Esophagus (tissue), 2 donors: ENCODE measurements at regions not wholly inside any gene's neighbourhood (a gene's known extent, or its start where the extent isn't known, plus 50 kb on each side); places are given as distances from the start of the nearest gene placed in this dataset.

Experiments
- H3K27ac ChIP-seq, 2 donors: one replicate each; pipeline ENCODE4 v1.5.1; 2013; ENCODE audit warnings: low read depth in 2 of 2, mild to moderate bottlenecking in 2 of 2, inconsistent platforms in 1 of 2, low read length in 1 of 2, moderate library complexity in 1 of 2
- H3K27me3 ChIP-seq, 2 donors: one replicate each; pipeline ENCODE4 v1.6.1; 2013; ENCODE audit warnings: low read length in 2 of 2, control low read depth in 1 of 2, mild to moderate bottlenecking in 1 of 2; ENCODE audit not compliant: insufficient read depth in 2 of 2, control insufficient read depth in 1 of 2
- H3K36me3 ChIP-seq, 2 donors: one replicate each; pipeline ENCODE4 v1.6.1; 2013; ENCODE audit warnings: low read length in 1 of 2; ENCODE audit not compliant: control insufficient read depth in 2 of 2, insufficient read depth in 2 of 2
- H3K4me1 ChIP-seq, 2 donors: one replicate each; pipeline ENCODE4 v1.6.1; 2013; ENCODE audit warnings: low read length in 1 of 2; ENCODE audit not compliant: control insufficient read depth in 2 of 2, insufficient read depth in 2 of 2
- H3K4me3 ChIP-seq, 2 donors: one replicate each; pipeline ENCODE4 v1.5.1; 2013; ENCODE audit warnings: low read length in 2 of 2, mild to moderate bottlenecking in 2 of 2, low read depth in 1 of 2, moderate library complexity in 1 of 2
- H3K9me3 ChIP-seq, 2 donors: one replicate each; pipeline ENCODE4 v1.6.1; 2013; ENCODE audit warnings: mild to moderate bottlenecking in 2 of 2, low read depth in 1 of 2, low read length in 1 of 2, moderate library complexity in 1 of 2; ENCODE audit not compliant: control insufficient read depth in 2 of 2, insufficient read depth in 1 of 2
- WGBS, 2 donors: extraction: QIAGEN DNeasy Blood & Tissue Kit; methylation state at CpG; one replicate each; pipeline ENCODE4 v1.1.7; 2013; 5-methylcytosine and 5-hydroxymethylcytosine counted together
- donor health status: healthy with polysubstance abuse.
- donor health status: Bipolar disorder and iron deficiency.

- Histone ChIP-seq H3K4me1 (no peaks in the 10 kb centered on the region), H3K27ac (no peak overlapping the region), H3K36me3 (no peaks in the 10 kb centered on the region), H3K9me3 (peaks cover 0 to 4% of the 10 kb centered on the region in 2 donors), H3K27me3 (peaks cover 0 to 9% of the 10 kb centered on the region in 2 donors), H3K4me3 (no peak overlapping the region)
- WGBS, 2 donors, result 53 to 58% methylated on average over 14 of the region's 14 CpGs
Observed at GRCh38 chr18:34159691-34160185, 65.0 kb downstream of the NOL4 start.

- Histone ChIP-seq H3K27me3 (peaks cover 0 to 9% of the 10 kb centered on the region in 2 donors), H3K4me3 (peak overlapping the region in 1 of 2 donors; percentile 1), H3K9me3 (peaks cover 0 to 4% of the 10 kb centered on the region in 2 donors), H3K27ac (no peak overlapping the region), H3K4me1 (no peaks in the 10 kb centered on the region), H3K36me3 (no peaks in the 10 kb centered on the region)
- WGBS, 2 donors, result 6% methylated on average over 47 to 54 of the region's 54 CpGs
Observed at GRCh38 chr18:34158881-34159690, 65.6 kb downstream of the NOL4 start.

- WGBS, 2 donors, result 18 to 32% methylated on average over 1 of the region's 1 CpG
- Histone ChIP-seq H3K27ac (no peak overlapping the region), H3K4me1 (no peaks in the 10 kb centered on the region), H3K36me3 (no peaks in the 10 kb centered on the region), H3K4me3 (peak overlapping the region in 1 of 2 donors; percentile 11), H3K27me3 (no peaks in the 10 kb centered on the region), H3K9me3 (no peaks in the 10 kb centered on the region)
Observed at GRCh38 chr18:34153711-34154110, 71.0 kb downstream of the NOL4 start.

- no peaks in the 10 kb centered on the region for H3K36me3 ChIP-seq
- H3K27me3 ChIP-seq, result no peaks in the 10 kb centered on the region
- H3K4me1 ChIP-seq, result no peaks in the 10 kb centered on the region
- 45 to 63% methylated on average over 1 of the region's 1 CpG for WGBS, 2 donors
- H3K4me3 ChIP-seq, result no peak overlapping the region
- H3K27ac ChIP-seq, result no peak overlapping the region
- no peaks in the 10 kb centered on the region for H3K9me3 ChIP-seq
Observed at GRCh38 chr18:34131006-34131405, 93.7 kb downstream of the NOL4 start.

- no peak overlapping the region for H3K27ac ChIP-seq
- no peaks in the 10 kb centered on the region for H3K36me3 ChIP-seq
- no peaks in the 10 kb centered on the region for H3K27me3 ChIP-seq
- no peak overlapping the region for H3K4me3 ChIP-seq
- no peaks in the 10 kb centered on the region for H3K9me3 ChIP-seq
- no peaks in the 10 kb centered on the region for H3K4me1 ChIP-seq
Observed at GRCh38 chr18:34128436-34128835, 96.3 kb downstream of the NOL4 start.

GRCh38 chr18:34126121-34126520, 98.6 kb downstream of the NOL4 start:
- H3K36me3 ChIP-seq, result no peaks in the 10 kb centered on the region
- no peaks in the 10 kb centered on the region for H3K9me3 ChIP-seq
- WGBS, 2 donors, result 69 to 76% methylated on average over 3 of the region's 3 CpGs
- H3K4me1 ChIP-seq, result no peaks in the 10 kb centered on the region
- no peak overlapping the region for H3K27ac ChIP-seq
- no peak overlapping the region for H3K4me3 ChIP-seq
- H3K27me3 ChIP-seq, result no peaks in the 10 kb centered on the region

- Histone ChIP-seq H3K36me3 (no peaks in the 10 kb centered on the region), H3K27ac (no peak overlapping the region)
- WGBS, 2 donors, result 22 to 24% methylated on average over 4 of the region's 4 CpGs
Observed at GRCh38 chr18:34122724-34123334, 101.9 kb downstream of the NOL4 start.

GRCh38 chr18:34121200-34121721, 103.5 kb downstream of the NOL4 start:
- WGBS, 2 donors, result 46 to 55% methylated on average over 4 of the region's 4 CpGs
- Histone ChIP-seq H3K27me3 (no peaks in the 10 kb centered on the region), H3K9me3 (no peaks in the 10 kb centered on the region), H3K27ac (no peak overlapping the region), H3K4me3 (no peak overlapping the region), H3K36me3 (no peaks in the 10 kb centered on the region), H3K4me1 (no peaks in the 10 kb centered on the region)

More at GRCh38 chr18:34122724-34123334, 101.9 kb downstream of the NOL4 start:
- no peaks in the 10 kb centered on the region for H3K4me1 ChIP-seq
- H3K9me3 ChIP-seq, result no peaks in the 10 kb centered on the region
- no peaks in the 10 kb centered on the region for H3K27me3 ChIP-seq
- no peak overlapping the region for H3K4me3 ChIP-seq

- Histone ChIP-seq H3K4me3 (no peak overlapping the region), H3K9me3 (peaks cover 0 to under 1% of the 10 kb centered on the region in 2 donors), H3K27ac (no peak overlapping the region), H3K27me3 (no peaks in the 10 kb centered on the region), H3K36me3 (no peaks in the 10 kb centered on the region), H3K4me1 (no peaks in the 10 kb centered on the region)
- WGBS, 2 donors, result 72 to 85% methylated on average over 1 of the region's 1 CpG
Observed at GRCh38 chr18:34120294-34120693, 104.4 kb downstream of the NOL4 start.
